Esophagus squamous epithelium (tissue), 5 donors: ENCODE measurements at regions not wholly inside any gene's neighbourhood (a gene's known extent, or its start where the extent isn't known, plus 50 kb on each side); places are given as distances from the start of the nearest gene placed in this dataset.

Source experiments
- DNase-seq: peaks from one replicate; lab custom pipeline; 2025; lab: John Stamatoyannopoulos, UW
- H3K27ac ChIP-seq, 4 donors: fragments of 200-600 bp; sonication (generic); one replicate each; pipeline ENCODE4 v1.5.1; 2016 to 2019; ENCODE audit warnings: mild to moderate bottlenecking in 1 of 4
- H3K27me3 ChIP-seq, 4 donors: fragments of 200-600 bp; sonication (generic); 1 replicate in 3 of 4; 2 replicates in 1 of 4; pipeline versions ENCODE4 v1.5.1 to v1.6.0; 2017 to 2021; ENCODE audit warnings: antibody characterized with exemption in 1 of 4
- H3K36me3 ChIP-seq, 3 donors: fragments of 200-600 bp; sonication (generic); one replicate each; pipeline ENCODE4 v1.5.1; 2016 to 2019
- H3K4me1 ChIP-seq, 3 donors: fragments of 200-600 bp; sonication (generic); one replicate each; pipeline ENCODE4 v1.5.1; 2017 to 2019
- H3K4me3 ChIP-seq, 4 donors: fragments of 200-600 bp; sonication (generic); 1 replicate in 3 of 4; 2 replicates in 1 of 4; pipeline ENCODE4 v1.5.1; 2016 to 2019; ENCODE audit warnings: mild to moderate bottlenecking in 2 of 4, moderate library complexity in 1 of 4
- H3K9me3 ChIP-seq, 3 donors: fragments of 200-600 bp; sonication (generic); one replicate each; pipeline ENCODE4 v1.5.1; 2016 to 2019
- POLR2A ChIP-seq, 4 donors: fragments of 450-650 bp; IDR thresholded peaks; one replicate each; pipeline ENCODE4 v1.6.1; 2017; ENCODE audit warnings: antibody characterized with exemption in 4 of 4, mild to moderate bottlenecking in 4 of 4, moderate library complexity in 3 of 4
- WGBS, 2 donors: methylation state at CpG; one replicate each; pipeline ENCODE4 v1.1.5; 2018; 5-methylcytosine and 5-hydroxymethylcytosine counted together
- intact Hi-C: fragments of 100-400 bp; cut with DNase I; formaldehyde crosslinking; loops from one replicate; pipeline ENCODE4 v1.15.0; 2022
- TF ChIP-seq, protein P1 (sequence below), 6 experiments: fragments of 450-650 bp in 4 of 6; fragments of 200-600 bp in 2 of 6; sonication (generic) in 2 of 6; IDR thresholded peaks; one replicate each; pipeline ENCODE4 v1.5.1; 2016 to 2019; ENCODE audit warnings: antibody characterized with exemption in 6 of 6, mild to moderate bottlenecking in 4 of 6, moderate library complexity in 4 of 6
- donor health status: DM: yes; HTN: yes; CAD: no.

DNA sequence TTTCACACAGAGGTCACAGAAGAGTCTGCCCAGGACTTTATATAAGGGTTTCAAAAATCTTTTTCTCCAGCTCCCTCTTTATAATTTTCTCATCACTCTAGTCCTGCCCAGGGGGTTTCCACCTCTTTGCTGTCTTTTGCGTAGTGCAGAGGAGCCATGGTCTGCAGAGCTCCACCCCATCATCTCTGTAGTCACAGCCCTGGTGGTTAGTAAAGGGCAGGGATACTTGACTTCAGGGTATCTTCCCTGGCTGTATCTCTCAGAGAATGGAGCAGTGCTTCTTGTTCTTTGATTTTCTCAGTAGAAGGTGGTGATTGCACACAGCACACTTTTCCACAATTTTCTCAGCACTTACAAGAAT, 900.6 kb upstream of the COX7C start:
- no peak overlapping the region for H3K4me3 ChIP-seq
- 59 to 100% methylated on average over 1 of the region's 1 CpG for WGBS, 2 donors
- no peak overlapping the region for H3K27ac ChIP-seq
- no peak for DNase-seq
- peaks cover 0 to 12% (median 0%) of the 10 kb centered on the region in 3 donors for H3K9me3 ChIP-seq
- H3K4me1 ChIP-seq, result no peaks in the 10 kb centered on the region
- intact Hi-C loops, result no loop called here
- no peak for TF ChIP-seq POLR2A (IDR thresholded peaks at IDR 0.05)
- TF ChIP-seq, protein P1, sequence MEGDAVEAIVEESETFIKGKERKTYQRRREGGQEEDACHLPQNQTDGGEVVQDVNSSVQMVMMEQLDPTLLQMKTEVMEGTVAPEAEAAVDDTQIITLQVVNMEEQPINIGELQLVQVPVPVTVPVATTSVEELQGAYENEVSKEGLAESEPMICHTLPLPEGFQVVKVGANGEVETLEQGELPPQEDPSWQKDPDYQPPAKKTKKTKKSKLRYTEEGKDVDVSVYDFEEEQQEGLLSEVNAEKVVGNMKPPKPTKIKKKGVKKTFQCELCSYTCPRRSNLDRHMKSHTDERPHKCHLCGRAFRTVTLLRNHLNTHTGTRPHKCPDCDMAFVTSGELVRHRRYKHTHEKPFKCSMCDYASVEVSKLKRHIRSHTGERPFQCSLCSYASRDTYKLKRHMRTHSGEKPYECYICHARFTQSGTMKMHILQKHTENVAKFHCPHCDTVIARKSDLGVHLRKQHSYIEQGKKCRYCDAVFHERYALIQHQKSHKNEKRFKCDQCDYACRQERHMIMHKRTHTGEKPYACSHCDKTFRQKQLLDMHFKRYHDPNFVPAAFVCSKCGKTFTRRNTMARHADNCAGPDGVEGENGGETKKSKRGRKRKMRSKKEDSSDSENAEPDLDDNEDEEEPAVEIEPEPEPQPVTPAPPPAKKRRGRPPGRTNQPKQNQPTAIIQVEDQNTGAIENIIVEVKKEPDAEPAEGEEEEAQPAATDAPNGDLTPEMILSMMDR (IDR thresholded peaks at IDR 0.05), result no peak
- no peaks in the 10 kb centered on the region for H3K27me3 ChIP-seq
- H3K36me3 ChIP-seq, result no peaks in the 10 kb centered on the region

DNA sequence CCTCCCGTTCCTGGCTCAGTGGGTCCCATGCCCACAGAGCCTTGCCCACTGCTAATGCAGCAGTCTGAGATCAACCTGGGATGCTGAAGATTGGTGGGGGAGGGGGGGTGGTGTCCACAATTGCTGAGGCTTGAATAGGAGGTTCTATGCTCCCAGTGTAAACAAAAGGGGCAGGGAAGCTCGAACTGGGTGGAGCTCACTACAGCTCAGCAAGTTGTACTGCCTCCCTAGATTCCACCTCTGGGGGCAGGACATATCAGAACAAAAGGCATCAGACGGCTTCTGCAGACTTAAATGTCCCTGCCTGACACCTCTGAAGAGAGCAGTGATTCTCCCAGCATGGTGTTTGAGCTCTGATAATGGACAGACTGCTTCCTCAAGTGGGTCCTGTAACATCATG, 885.6 kb upstream of the COX7C start:
- no peaks in the 10 kb centered on the region for H3K27me3 ChIP-seq
- no peak overlapping the region for H3K4me3 ChIP-seq
- no peak for DNase-seq
- no peak overlapping the region for H3K27ac ChIP-seq
- no peaks in the 10 kb centered on the region for H3K4me1 ChIP-seq
- 45% methylated on average over 2 to 3 of the region's 3 CpGs for WGBS, 2 donors
- intact Hi-C loops, result no loop called here
- no peak for TF ChIP-seq POLR2A (IDR thresholded peaks at IDR 0.05)
- TF ChIP-seq, protein P1 (IDR thresholded peaks at IDR 0.05), result no peak
- H3K9me3 ChIP-seq, result peaks cover 0 to 3% (median 0%) of the 10 kb centered on the region in 3 donors
- H3K36me3 ChIP-seq, result no peaks in the 10 kb centered on the region

DNA sequence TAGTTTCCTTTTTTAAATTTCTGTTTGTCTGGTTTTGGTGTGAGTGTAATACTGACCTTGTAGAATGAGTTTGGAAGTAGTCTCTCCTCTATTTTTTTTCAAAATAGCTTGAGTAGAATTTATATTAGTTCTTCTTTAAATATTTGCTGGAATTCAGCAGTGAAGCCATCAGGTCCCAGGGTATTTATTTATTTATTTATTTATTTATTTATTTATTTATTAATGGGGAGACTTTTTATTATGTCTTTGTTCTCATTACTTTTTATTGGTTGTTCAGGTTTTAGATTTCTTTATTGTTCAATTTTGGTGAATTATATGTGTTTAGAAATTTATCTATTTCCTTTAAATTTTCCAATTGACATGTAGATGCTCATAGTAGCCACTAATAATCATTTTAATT, 875.8 kb upstream of the COX7C start:
- Histone ChIP-seq H3K4me3 (no peak overlapping the region), H3K4me1 (no peaks in the 10 kb centered on the region), H3K27me3 (no peaks in the 10 kb centered on the region), H3K9me3 (peaks cover 0 to 5% (median 0%) of the 10 kb centered on the region in 3 donors), H3K36me3 (no peaks in the 10 kb centered on the region), H3K27ac (no peak overlapping the region)
- no peak for TF ChIP-seq POLR2A (IDR thresholded peaks at IDR 0.05)
- TF ChIP-seq, protein P1 (IDR thresholded peaks at IDR 0.05), result no peak
- DNase-seq, result no peak
- intact Hi-C loops, result no loop called here

DNA sequence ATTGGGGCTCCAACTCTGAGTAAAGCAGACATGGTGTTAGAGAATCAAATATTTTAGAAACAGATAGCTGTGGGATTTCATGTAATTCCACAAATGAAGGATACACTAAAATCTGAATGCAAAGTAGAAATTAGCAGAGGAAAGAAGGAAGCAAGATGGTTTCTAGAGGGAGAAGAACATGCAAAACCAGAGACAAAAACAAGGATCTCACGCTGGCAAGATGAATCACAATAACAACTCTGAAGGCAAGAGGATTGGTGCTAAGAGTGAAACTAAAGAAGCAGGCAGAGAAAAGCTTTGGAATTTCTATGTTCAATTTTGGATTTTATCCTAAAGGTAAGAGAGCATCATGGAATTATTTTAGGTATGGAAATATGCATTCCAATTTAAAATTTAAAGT, 857.2 kb upstream of the COX7C start:
- TF ChIP-seq, protein P1 (IDR thresholded peaks at IDR 0.05), result no peak
- TF ChIP-seq POLR2A (IDR thresholded peaks at IDR 0.05), result no peak

DNA sequence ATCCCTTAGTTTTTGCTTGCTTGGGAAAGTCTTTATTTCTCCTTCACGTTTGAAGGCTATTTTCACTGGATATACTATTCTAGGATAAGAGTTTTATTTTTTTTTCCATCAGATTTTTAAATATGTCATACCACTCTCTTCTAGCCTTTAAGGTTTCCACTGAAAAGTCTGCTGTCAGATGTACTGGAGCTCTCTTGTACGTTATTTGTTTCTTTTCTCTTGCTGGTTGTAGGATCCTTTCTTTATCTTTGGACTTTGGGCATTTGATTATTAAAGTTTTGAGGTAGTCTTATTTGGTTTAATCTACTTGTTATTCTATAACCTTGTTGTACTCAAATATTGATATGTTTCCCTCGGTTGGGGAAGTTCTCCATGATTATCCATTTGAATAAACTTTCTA, 848.4 kb upstream of the COX7C start:
- 60 to 66% methylated on average over 3 of the region's 3 CpGs for WGBS, 2 donors
- TF ChIP-seq, protein P1 (IDR thresholded peaks at IDR 0.05), result no peak
- TF ChIP-seq POLR2A (IDR thresholded peaks at IDR 0.05), result no peak
- intact Hi-C loops, result no loop called here
- no peak for DNase-seq
- H3K27me3 ChIP-seq, result no peaks in the 10 kb centered on the region
- H3K27ac ChIP-seq, result no peak overlapping the region
- peaks cover 0 to 10% (median 0%) of the 10 kb centered on the region in 3 donors for H3K9me3 ChIP-seq
- H3K4me1 ChIP-seq, result no peaks in the 10 kb centered on the region
- H3K36me3 ChIP-seq, result no peaks in the 10 kb centered on the region
- H3K4me3 ChIP-seq, result no peak overlapping the region

More for the DNA sequence above, 857.2 kb upstream of the COX7C start:
- intact Hi-C loops, result no loop called here
- no peak overlapping the region for H3K4me3 ChIP-seq
- peaks cover 0 to 8% (median 0%) of the 10 kb centered on the region in 3 donors for H3K9me3 ChIP-seq
- no peak overlapping the region for H3K27ac ChIP-seq
- no peaks in the 10 kb centered on the region for H3K27me3 ChIP-seq
- WGBS, 2 donors, result 19 to 42% methylated on average over 1 of the region's 1 CpG
- no peaks in the 10 kb centered on the region for H3K36me3 ChIP-seq
- no peak for DNase-seq
- no peaks in the 10 kb centered on the region for H3K4me1 ChIP-seq
